Nucleus accumbens (tissue), 56 donors: ENCODE measurements at regions not wholly inside any gene's neighbourhood (a gene's known extent, or its start where the extent isn't known, plus 50 kb on each side); places are given as distances from the start of the nearest gene placed in this dataset.

Experiments
- DNase-seq, 56 donors: peaks; one replicate each; lab custom pipeline; 2025; lab: John Stamatoyannopoulos, UW

GRCh38 chr9:76557674-76558225 lies 98.8 kb downstream of the GCNT1 start:
- DNase-seq: no peak

GRCh38 chr9:76558465-76558864 lies 99.5 kb downstream of the GCNT1 start:
- DNase-seq: no peak

- no peak for DNase-seq
Measured at GRCh38 chr9:76559286-76559685, 100.3 kb downstream of the GCNT1 start.

- DNase-seq: peak in 1 of 56 donors; percentile 6
Measured at GRCh38 chr9:76560481-76560922, 101.5 kb downstream of the GCNT1 start.

- no peak for DNase-seq
Measured at GRCh38 chr9:76561050-76561713, 102.2 kb downstream of the GCNT1 start.
